ENCODE measurements at regions not wholly inside any gene's neighbourhood (a gene's known extent, or its start where the extent isn't known, plus 50 kb on each side); places are given as distances from the start of the nearest gene placed in this dataset.

DNA sequence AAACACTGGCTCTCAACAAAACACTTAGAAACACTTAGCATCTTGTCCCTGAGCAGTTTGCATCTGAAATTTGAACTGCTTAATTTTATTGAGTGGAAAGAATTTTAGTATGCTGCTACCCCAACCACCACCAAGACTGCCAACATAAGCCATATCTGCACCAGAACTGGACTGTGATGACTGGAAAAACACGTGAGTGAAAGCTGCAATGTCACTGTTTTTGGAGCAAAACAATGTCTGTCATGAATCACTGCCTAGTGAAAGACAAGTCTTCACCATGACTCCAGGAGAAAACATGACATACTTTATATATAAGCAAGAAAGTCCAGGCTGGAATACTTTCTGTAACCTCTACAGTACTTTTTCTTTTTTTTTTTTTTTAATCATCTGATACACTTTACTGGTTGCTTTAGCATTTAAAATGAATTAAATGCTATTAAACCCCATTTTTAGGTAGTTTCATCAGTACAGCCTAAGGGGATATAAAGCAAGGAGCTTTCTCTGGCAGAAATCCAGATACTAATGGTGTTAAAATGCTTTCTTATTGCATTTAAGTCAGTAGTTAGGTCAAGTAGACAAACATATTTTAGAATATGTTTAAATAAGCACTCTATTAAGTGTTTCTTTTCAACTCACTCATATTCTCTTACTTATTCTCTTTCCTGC is 2129.4 kb upstream of the PIK3C3 start:
- DNase-seq: peak; percentile 11

- DNase-seq: peak; percentile 49
Observed at GRCh38 chr18:39806525-39806924, 2148.5 kb upstream of the PIK3C3 start.

GRCh38 chr18:39805218-39805617 is 2149.8 kb upstream of the PIK3C3 start:
- DNase-seq: peak; percentile 83

- DNase-seq: no peak
Observed at GRCh38 chr18:39802648-39803229, 2152.3 kb upstream of the PIK3C3 start.

DNA sequence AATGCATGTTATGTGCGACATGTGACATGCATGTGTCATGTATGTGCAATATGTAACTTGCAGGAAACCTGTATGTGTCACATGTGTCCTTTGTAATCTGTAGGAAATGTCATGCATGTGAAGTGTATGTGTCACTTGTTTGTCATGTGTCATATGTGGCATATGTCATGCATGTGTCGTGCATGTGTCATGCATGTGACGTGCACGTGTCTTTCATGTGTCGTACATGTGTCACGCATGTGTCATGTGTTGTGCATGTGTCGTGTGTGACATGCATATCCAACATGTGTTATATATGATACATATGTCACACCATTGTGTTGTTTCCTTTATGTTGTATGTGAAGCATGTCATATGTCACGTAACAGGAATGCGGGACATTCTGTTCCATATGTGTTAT is 2153.2 kb upstream of the PIK3C3 start:
- DNase-seq: no peak

DNA sequence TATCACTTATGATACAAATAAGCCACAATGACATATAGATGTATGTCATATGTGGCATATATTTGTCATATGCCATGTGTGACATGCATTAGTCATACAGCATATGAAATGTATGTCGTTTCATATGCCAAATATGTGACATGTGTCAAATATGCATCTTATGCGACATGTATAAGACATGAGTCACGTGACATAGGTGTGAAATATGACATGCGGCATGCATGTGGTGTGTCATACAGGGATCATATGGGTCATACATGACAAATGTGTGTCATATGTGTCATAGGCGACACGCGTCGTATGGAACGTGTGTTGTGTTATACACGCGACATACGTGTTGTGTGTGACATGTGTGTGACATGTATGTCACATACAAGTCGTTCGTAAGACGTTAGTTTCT is 2154.0 kb upstream of the PIK3C3 start:
- peak; percentile 11 for DNase-seq

- peak; percentile 61 for DNase-seq
Observed at GRCh38 chr18:39799006-39799405, 2156.0 kb upstream of the PIK3C3 start.

GRCh38 chr18:39796393-39796792 is 2158.6 kb upstream of the PIK3C3 start:
- no peak for DNase-seq

DNA sequence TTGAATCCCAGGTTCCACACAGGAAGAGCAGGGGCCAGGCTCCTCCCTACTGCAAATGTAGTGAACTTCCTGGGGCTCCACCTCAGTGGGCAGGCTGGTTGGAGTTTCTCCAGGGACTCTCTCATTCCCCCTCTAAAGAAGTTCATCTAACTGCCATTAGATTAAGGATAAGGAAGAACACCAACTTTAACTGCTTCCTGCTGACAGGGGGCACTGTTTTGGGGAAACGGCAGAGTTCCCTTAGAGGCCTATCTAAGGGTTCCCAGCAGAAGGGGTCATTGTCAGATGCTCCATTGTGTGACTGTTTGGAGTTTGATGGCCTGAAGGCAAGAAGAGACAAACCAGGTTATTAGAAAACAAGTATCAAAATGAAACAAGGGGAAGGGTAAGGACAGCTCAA is 2159.7 kb upstream of the PIK3C3 start:
- peak; percentile 6 for DNase-seq

DNA sequence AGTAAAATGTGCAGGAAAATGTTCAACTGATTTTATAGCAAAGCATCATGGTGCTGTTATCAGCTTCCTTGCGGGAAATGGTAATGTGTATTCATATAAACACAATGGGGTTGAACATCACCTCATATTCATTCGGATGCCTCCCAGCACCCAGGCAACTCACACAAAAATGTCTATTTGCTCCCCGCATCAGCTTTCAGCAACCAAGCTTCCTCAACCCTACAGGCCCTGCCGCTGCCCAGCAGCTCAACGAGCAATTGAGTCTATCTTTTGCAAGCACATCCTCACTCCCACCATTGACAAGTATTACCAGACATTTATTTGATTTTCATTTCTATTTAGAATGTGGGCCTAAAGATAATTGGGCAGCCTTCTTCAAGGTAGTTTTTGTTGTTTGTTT is 2161.4 kb upstream of the PIK3C3 start:
- DNase-seq: no peak

DNA sequence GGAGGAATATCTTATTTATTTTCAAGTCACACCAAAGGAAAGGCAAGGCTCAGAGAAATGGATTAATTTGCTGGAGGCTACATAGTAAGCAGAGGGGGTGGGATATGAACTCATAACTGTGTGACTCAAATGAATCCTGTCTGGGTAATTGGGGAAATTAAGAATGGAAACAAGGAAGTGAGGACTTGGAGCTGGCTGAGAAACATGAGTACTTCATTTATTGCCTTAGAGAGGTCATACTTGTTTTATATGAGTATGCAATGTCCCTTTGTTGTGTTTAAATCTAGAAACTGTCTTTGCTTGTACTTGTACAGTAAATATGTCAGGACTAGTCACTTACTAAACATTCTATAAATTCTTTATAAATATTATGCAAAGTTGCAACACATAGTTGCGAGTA is 2166.7 kb upstream of the PIK3C3 start:
- DNase-seq: no peak

DNA sequence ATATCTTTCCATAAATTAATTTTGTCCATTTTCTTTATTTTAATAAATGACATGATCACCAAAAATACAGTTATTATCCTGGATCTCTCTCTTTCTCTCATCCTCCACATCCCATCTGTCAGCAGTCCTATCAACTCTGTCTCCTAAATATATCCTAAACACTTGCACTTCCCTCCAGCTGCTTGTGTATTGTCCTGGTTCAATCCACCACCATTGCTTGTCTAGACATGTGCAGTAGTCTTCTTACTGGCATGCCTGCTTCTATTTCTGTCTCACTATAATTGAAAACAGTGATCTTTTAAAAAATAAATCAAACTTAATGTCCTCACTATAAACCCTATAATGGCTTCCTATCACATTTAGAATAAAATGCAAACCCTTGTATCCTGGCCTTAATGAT is 2168.6 kb upstream of the PIK3C3 start:
- no peak for DNase-seq

DNA sequence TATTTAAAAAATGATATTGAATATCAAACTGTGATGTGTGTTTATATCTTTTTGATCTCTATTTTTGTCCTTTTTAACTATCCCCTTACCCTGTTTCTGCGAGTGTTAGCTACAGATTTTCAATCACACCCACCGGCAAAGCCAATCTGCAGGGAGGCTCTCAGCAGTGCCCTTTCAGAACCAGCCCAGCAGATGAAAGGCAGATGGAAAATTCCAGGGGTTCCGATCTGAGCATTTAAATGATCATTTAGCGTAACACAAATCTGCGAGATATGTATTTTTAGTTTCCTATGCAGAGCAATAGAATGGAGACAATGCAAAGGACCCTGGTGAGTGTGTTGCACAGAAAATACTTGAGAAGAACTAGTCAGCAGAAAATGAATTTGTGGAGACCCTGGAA is 2170.5 kb upstream of the PIK3C3 start:
- DNase-seq: no peak

GRCh38 chr18:39781565-39781964 is 2173.5 kb upstream of the PIK3C3 start:
- no peak for DNase-seq

DNA sequence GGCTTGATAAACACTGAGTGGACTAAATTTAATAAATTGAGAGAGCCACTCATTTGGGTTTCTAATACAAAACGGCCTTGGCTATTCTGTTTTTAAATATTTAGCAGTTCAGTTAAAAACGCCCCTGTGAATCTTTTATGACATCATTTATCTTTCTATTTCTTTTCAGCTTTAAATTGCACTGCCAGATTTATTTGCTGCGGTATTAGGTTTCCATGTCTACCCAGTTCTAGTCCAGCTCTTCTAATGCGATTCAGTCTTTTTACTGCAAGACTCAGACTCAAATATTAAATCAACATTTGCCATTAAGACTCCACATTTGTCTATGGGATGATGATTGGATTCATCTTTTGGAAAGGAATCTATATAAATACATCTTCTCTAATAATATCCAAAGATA is 2174.3 kb upstream of the PIK3C3 start:
- DNase-seq: no peak

GRCh38 chr18:39779926-39780325 is 2175.1 kb upstream of the PIK3C3 start:
- no peak for DNase-seq

- no peak for DNase-seq
Observed at GRCh38 chr18:39776766-39777165, 2178.3 kb upstream of the PIK3C3 start.

GRCh38 chr18:39774957-39775598 is 2180.0 kb upstream of the PIK3C3 start:
- DNase-seq: no peak

- DNase-seq: no peak
Observed at GRCh38 chr18:39773646-39774045, 2181.4 kb upstream of the PIK3C3 start.

GRCh38 chr18:39772155-39772919 is 2182.7 kb upstream of the PIK3C3 start:
- DNase-seq: no peak

- DNase-seq: no peak
Observed at GRCh38 chr18:39770399-39770798, 2184.6 kb upstream of the PIK3C3 start.

DNA sequence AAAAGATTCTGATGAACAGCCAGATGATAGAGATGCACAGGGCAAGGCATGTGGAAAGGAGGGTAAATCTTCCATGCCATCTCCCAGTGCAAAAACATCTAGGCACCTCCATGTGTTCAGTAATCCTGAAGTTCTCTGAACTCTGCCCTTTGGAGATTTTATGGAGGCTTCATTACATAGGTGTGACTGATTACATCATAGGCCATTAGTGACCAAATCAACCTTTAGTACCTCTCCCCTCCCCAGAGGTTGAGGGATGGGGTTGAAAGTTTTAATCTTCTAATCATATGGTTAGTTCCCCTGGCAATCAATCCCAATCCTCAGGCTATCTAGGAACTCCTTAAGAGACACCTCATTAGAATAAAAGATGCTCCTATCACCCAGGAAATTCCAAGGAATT is 2190.2 kb upstream of the PIK3C3 start:
- no peak for DNase-seq

DNA sequence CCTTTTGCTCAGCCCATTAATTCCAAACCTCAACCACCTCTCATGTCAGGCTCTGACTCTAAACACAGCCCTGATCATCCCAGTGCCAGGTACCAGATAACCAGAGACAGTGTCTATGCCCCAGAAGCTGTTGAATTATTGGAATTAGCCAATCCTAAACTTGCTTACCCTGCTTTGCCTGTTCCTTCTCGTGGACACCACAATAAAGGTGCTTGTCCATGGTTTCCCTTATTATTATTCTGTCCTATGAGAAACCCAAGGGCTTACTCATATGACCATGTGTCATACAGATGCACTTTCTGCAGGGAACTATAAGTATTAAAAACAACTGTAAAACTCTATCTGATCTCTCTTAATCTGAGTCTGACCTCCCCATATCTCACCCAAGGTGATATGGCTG is 2193.8 kb upstream of the PIK3C3 start:
- no peak for DNase-seq

GRCh38 chr18:39759926-39760325 is 2194.3 kb upstream of the CELF4 start:
- no peak for DNase-seq

All from DMS53 (cell line).